ENCODE measurements at regions not wholly inside any gene's neighbourhood (a gene's known extent, or its start where the extent isn't known, plus 50 kb on each side); places are given as distances from the start of the nearest gene placed in this dataset.

GRCh38 chr3:116905794-116906193 is 196.2 kb downstream of the TUSC7 start:
- no peak for TF ChIP-seq CTCF (IDR thresholded peaks at IDR 0.05)

GRCh38 chr3:116912116-116912515 is 202.5 kb downstream of the TUSC7 start:
- no peak for TF ChIP-seq CTCF (IDR thresholded peaks at IDR 0.05)

- TF ChIP-seq CTCF (IDR thresholded peaks at IDR 0.05), result no peak
Measured at GRCh38 chr3:116914004-116914403, 204.4 kb downstream of the TUSC7 start.

GRCh38 chr3:116916836-116917235 is 207.3 kb downstream of the TUSC7 start:
- no peak for TF ChIP-seq CTCF (IDR thresholded peaks at IDR 0.05)

- TF ChIP-seq CTCF (IDR thresholded peaks at IDR 0.05), result no peak
Measured at GRCh38 chr3:116920826-116921610, 211.4 kb downstream of the TUSC7 start.

GRCh38 chr3:116927918-116928317 is 218.3 kb downstream of the TUSC7 start:
- no peak for TF ChIP-seq CTCF (IDR thresholded peaks at IDR 0.05)

GRCh38 chr3:116929505-116930222 is 220.1 kb downstream of the TUSC7 start:
- no peak for TF ChIP-seq CTCF (IDR thresholded peaks at IDR 0.05)

All from LNCAP (cell line).